Heart left ventricle (tissue), 13 donors: ENCODE measurements at regions not wholly inside any gene's neighbourhood (a gene's known extent, or its start where the extent isn't known, plus 50 kb on each side); places are given as distances from the start of the nearest gene placed in this dataset.

Experiments used
- POLR2A ChIP-seq, 2 donors: fragments of 450-650 bp; IDR thresholded peaks; one replicate each; pipeline ENCODE4 v1.6.1; 2017; ENCODE audit warnings: antibody characterized with exemption in 2 of 2, mild to moderate bottlenecking in 2 of 2, moderate library complexity in 2 of 2
- TF ChIP-seq, protein P1 (sequence below), 12 donors: fragments of 200-600 bp; sonication (generic) in 4 of 12; IDR thresholded peaks; one replicate each; pipeline versions ENCODE4 v1.5.0 to v1.8.0; 2018 to 2022; ENCODE audit warnings: antibody characterized with exemption in 12 of 12, mild to moderate bottlenecking in 5 of 12
- donor health status: ischemic (EF 13 %, LVEDD 7.1; RV severe dilation, severe dysfunction).
- donor health status: DM: no; HTN: yes; CAD: no.
- donor health status: DM: no; HTN: no; CAD: no.
- donor health status: ischemic (EF 25% LVEDD 6.9; RV normal size, moderate dysfunction).
- donor health status: ischemic (EF 25% LVEDD 5.7; RV mildly dilated, moderate dysfunction).
- donor health status: ischemic (EF 35%, LVEDD 5.7; RV mildly dilated, moderate dysfunction).
- donor health status: nonischemic (EF 11% LVEDD 7.7; RV severe dilation, severe dysfunction).
- donor health status: DM: yes; HTN: yes; CAD: no.
- donor health status: PGD.
- donor health status: ischemic (EF 29% LVEDD 5.4; RV normal size, mild dysfunction).
- donor health status: nonischemic (EF 23%, LVEDD 6.1; RV moderate dilation, normal function).

DNA sequence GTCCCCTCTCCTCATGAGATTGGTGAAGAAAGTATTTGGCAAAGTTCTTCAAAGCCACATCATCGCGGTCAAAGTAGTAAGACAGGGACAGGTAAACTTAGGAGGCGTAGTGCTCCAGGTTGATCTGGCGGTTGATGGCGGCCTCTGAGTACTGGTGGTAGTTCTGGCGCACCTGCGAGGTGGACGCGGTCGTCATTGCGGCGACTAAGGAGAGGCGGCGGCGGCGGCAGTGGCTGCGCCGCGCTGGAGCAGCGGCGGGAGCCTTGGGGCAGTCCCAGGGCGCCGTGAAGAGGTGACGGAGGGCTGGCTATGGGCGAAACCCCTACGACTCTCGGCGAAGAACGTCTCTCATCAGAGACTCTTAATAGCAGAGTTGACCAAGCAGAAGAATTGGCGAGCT lies 107.2 kb upstream of the UBE2E3 start:
- TF ChIP-seq, protein P1, sequence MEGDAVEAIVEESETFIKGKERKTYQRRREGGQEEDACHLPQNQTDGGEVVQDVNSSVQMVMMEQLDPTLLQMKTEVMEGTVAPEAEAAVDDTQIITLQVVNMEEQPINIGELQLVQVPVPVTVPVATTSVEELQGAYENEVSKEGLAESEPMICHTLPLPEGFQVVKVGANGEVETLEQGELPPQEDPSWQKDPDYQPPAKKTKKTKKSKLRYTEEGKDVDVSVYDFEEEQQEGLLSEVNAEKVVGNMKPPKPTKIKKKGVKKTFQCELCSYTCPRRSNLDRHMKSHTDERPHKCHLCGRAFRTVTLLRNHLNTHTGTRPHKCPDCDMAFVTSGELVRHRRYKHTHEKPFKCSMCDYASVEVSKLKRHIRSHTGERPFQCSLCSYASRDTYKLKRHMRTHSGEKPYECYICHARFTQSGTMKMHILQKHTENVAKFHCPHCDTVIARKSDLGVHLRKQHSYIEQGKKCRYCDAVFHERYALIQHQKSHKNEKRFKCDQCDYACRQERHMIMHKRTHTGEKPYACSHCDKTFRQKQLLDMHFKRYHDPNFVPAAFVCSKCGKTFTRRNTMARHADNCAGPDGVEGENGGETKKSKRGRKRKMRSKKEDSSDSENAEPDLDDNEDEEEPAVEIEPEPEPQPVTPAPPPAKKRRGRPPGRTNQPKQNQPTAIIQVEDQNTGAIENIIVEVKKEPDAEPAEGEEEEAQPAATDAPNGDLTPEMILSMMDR (IDR thresholded peaks at IDR 0.05): no peak
- no peak for TF ChIP-seq POLR2A (IDR thresholded peaks at IDR 0.05)
